ENCODE measurements at regions not wholly inside any gene's neighbourhood (a gene's known extent, or its start where the extent isn't known, plus 50 kb on each side); places are given as distances from the start of the nearest gene placed in this dataset.

GRCh38 chr1:208300084-208300770 is 56.0 kb upstream of the PLXNA2 start:
- TF ChIP-seq POLR2AphosphoS5 (IDR thresholded peaks at IDR 0.05; ENCODE audit: low read depth, low read length) (no peak), POLR2A (IDR thresholded peaks at IDR 0.05; ENCODE audit: low read depth, low read length) (no peak), TAF1 (IDR thresholded peaks at IDR 0.05; ENCODE audit: borderline replicate concordance, low read depth, low read length) (no peak)

Measured in GM12892 (cell line).